Dendritic cell treated with granulocyte-macrophage colony-stimulating factor and Interleukin-4, amounts not matched to agents 40 ng/mL and 50 ng/mL, for 4 days (primary cell): ENCODE measurements at regions not wholly inside any gene's neighbourhood (a gene's known extent, or its start where the extent isn't known, plus 50 kb on each side); places are given as distances from the start of the nearest gene placed in this dataset.

ENCODE experiments used
- H3K27ac Mint-ChIP-seq: one replicate; pipeline ENCODE4 v1.8.0; 2022; ENCODE audit warnings: mild to moderate bottlenecking, mixed read lengths
- H3K27me3 Mint-ChIP-seq: one replicate; pipeline ENCODE4 v1.8.0; 2022; ENCODE audit warnings: mild to moderate bottlenecking, mixed read lengths
- H3K36me3 Mint-ChIP-seq: one replicate; pipeline ENCODE4 v1.8.0; 2022; ENCODE audit warnings: low read depth, mixed read lengths
- H3K4me1 Mint-ChIP-seq: one replicate; pipeline ENCODE4 v1.8.0; 2022; ENCODE audit warnings: low read depth, mixed read lengths
- H3K4me3 Mint-ChIP-seq: one replicate; pipeline ENCODE4 v1.8.0; 2022; ENCODE audit warnings: mild to moderate bottlenecking, moderate library complexity, mixed read lengths
- H3K9me3 Mint-ChIP-seq: one replicate; pipeline ENCODE4 v1.8.0; 2022; ENCODE audit warnings: mixed read lengths
- intact Hi-C: fragments of 100-400 bp; cut with micrococcal nuclease; formaldehyde crosslinking; loops from one replicate; pipeline ENCODE4 v1.15.0; 2022

GRCh38 chr7:50835156-50835555 is 52.5 kb upstream of the GRB10 start:
- H3K36me3 Mint-ChIP-seq, result no peaks in the 10 kb centered on the region
- intact Hi-C loops, result no loop called here
- H3K4me3 Mint-ChIP-seq, result no peak overlapping the region
- no peak overlapping the region for H3K27ac Mint-ChIP-seq
- no peaks in the 10 kb centered on the region for H3K4me1 Mint-ChIP-seq
- peaks cover 6% of the 10 kb centered on the region for H3K27me3 Mint-ChIP-seq
- H3K9me3 Mint-ChIP-seq, result no peaks in the 10 kb centered on the region

- H3K27me3 Mint-ChIP-seq, result peaks cover 6% of the 10 kb centered on the region
- intact Hi-C loops, result no loop called here
- no peak overlapping the region for H3K4me3 Mint-ChIP-seq
Observed at GRCh38 chr7:50834679-50835078, 52.0 kb upstream of the GRB10 start.

GRCh38 chr7:50834031-50834535 is 51.4 kb upstream of the GRB10 start:
- H3K27me3 Mint-ChIP-seq, result peaks cover 6% of the 10 kb centered on the region
- no peaks in the 10 kb centered on the region for H3K36me3 Mint-ChIP-seq
- no peaks in the 10 kb centered on the region for H3K4me1 Mint-ChIP-seq
- no peak overlapping the region for H3K27ac Mint-ChIP-seq
- no peaks in the 10 kb centered on the region for H3K9me3 Mint-ChIP-seq
- no peak overlapping the region for H3K4me3 Mint-ChIP-seq
- intact Hi-C loops, result no loop called here

More at GRCh38 chr7:50834679-50835078, 52.0 kb upstream of the GRB10 start:
- H3K4me1 Mint-ChIP-seq, result no peaks in the 10 kb centered on the region
- no peak overlapping the region for H3K27ac Mint-ChIP-seq
- H3K9me3 Mint-ChIP-seq, result no peaks in the 10 kb centered on the region
- H3K36me3 Mint-ChIP-seq, result no peaks in the 10 kb centered on the region

- peaks cover 6% of the 10 kb centered on the region for H3K27me3 Mint-ChIP-seq
Observed at GRCh38 chr7:50832744-50833143, 50.0 kb upstream of the GRB10 start.

More at GRCh38 chr7:50832744-50833143, 50.0 kb upstream of the GRB10 start:
- intact Hi-C loops, result no loop called here
- H3K36me3 Mint-ChIP-seq, result no peaks in the 10 kb centered on the region
- H3K27ac Mint-ChIP-seq, result no peak overlapping the region
- no peaks in the 10 kb centered on the region for H3K4me1 Mint-ChIP-seq
- H3K9me3 Mint-ChIP-seq, result no peaks in the 10 kb centered on the region
- H3K4me3 Mint-ChIP-seq, result no peak overlapping the region
